IMR-90 (cell line): ENCODE measurements at regions not wholly inside any gene's neighbourhood (a gene's known extent, or its start where the extent isn't known, plus 50 kb on each side); places are given as distances from the start of the nearest gene placed in this dataset.

Source experiments
- ATAC-seq: fragments of 200-7000 bp; cut with Tn5 transposase; 2 replicates; pipeline ENCODE4 v1.9.1; 2020; ENCODE audit warnings: low read depth, mild to moderate bottlenecking, moderate library complexity
- BruUV-seq: library from RNA; stranded (reverse); fragments of 400-500 nt; replicated peaks from 2 replicates; lab custom pipeline; 2021; lab: Mats Ljungman, UMichigan
- CTCF ChIA-PET: fragments of 300-600 bp; formaldehyde crosslinking; extraction: SDS; loops from one replicate; lab custom pipeline; 2021; ENCODE audit warnings: antibody characterized with exemption; lab: Yijun Ruan, JAX
- POLR2A ChIA-PET: fragments of 300-600 bp; sonication (Branson Sonifier 250); formaldehyde crosslinking; loops from one replicate; lab custom pipeline; 2022; ENCODE audit warnings: antibody characterized with exemption; ENCODE audit not compliant: unreplicated experiment; lab: Charles Lee
- DNase-seq: peaks from one replicate; pipeline ENCODE4 v3.0.0; 2013
- H2AFZ ChIP-seq: replicated peaks from 2 replicates; pipeline ENCODE3; 2013; ENCODE audit warnings: low read length, mild to moderate bottlenecking; ENCODE audit not compliant: poor library complexity
- H2AK5ac ChIP-seq: 2 replicates; pipeline ENCODE4 v1.6.1; 2013; ENCODE audit warnings: low read depth, low read length, inconsistent platforms
- H2AK9ac ChIP-seq: replicated peaks from 2 replicates; pipeline ENCODE3; 2013; ENCODE audit warnings: mild to moderate bottlenecking, low read depth, low read length, moderate library complexity; ENCODE audit not compliant: poor library complexity
- H2BK120ac ChIP-seq: 2 replicates; pipeline ENCODE4 v1.6.1; 2013; ENCODE audit warnings: low read depth, low read length, inconsistent platforms
- H2BK15ac ChIP-seq: 3 replicates; pipeline ENCODE4 v1.6.1; 2013; ENCODE audit warnings: low read depth, low read length, inconsistent platforms
- H2BK20ac ChIP-seq: 2 replicates; pipeline ENCODE4 v1.6.1; 2013; ENCODE audit warnings: low read depth, mild to moderate bottlenecking, inconsistent platforms, low read length, moderate library complexity
- H2BK5ac ChIP-seq: 2 replicates; pipeline ENCODE4 v1.6.1; 2013; ENCODE audit warnings: mild to moderate bottlenecking, low read depth, low read length, inconsistent platforms; ENCODE audit not compliant: poor library complexity, severe bottlenecking
- H3K14ac ChIP-seq: replicated peaks from 2 replicates; pipeline ENCODE4 v1.6.1; 2013; ENCODE audit warnings: low read depth, low read length, inconsistent platforms
- H3K18ac ChIP-seq: 2 replicates; pipeline ENCODE4 v1.6.1; 2013; ENCODE audit warnings: low read depth, low read length, control low read depth
- H3K23ac ChIP-seq: 2 replicates; pipeline ENCODE4 v1.6.1; 2013; ENCODE audit warnings: low read depth, low read length, inconsistent platforms
- H3K27ac ChIP-seq: 2 replicates; pipeline ENCODE4 v1.5.1; 2013; ENCODE audit warnings: mild to moderate bottlenecking, control low read depth, low read length; ENCODE audit not compliant: insufficient read depth
- H3K27me3 ChIP-seq: 2 replicates; pipeline ENCODE4 v1.6.1; 2013; ENCODE audit warnings: low read length; ENCODE audit not compliant: control insufficient read depth, insufficient read depth
- H3K36me3 ChIP-seq: 2 replicates; pipeline ENCODE4 v1.6.1; 2013; ENCODE audit warnings: low read length, mixed read lengths; ENCODE audit not compliant: control insufficient read depth, insufficient read depth
- H3K4ac ChIP-seq: 2 replicates; pipeline ENCODE4 v1.6.1; 2013; ENCODE audit warnings: low read depth, low read length, inconsistent platforms
- H3K4me1 ChIP-seq: 2 replicates; pipeline ENCODE4 v1.6.1; 2013; ENCODE audit warnings: low read length, mixed read lengths; ENCODE audit not compliant: control insufficient read depth, insufficient read depth
- H3K4me2 ChIP-seq: 2 replicates; pipeline ENCODE4 v1.6.1; 2013; ENCODE audit warnings: low read depth, mild to moderate bottlenecking, control low read depth, low read length, moderate library complexity
- H3K4me3 ChIP-seq: 2 replicates; pipeline ENCODE4 v1.5.1; 2013; ENCODE audit warnings: low read depth, mild to moderate bottlenecking, control low read depth, low read length, moderate library complexity; ENCODE audit not compliant: insufficient read depth
- H3K56ac ChIP-seq: 2 replicates; pipeline ENCODE4 v1.6.1; 2013; ENCODE audit warnings: low read length, inconsistent platforms; ENCODE audit not compliant: insufficient read depth; ENCODE audit errors: extremely low read depth
- H3K79me1 ChIP-seq, 2 experiments: 2 replicates each; pipeline ENCODE4 v1.6.1; 2013; ENCODE audit warnings: low read length in 2 of 2, inconsistent platforms in 1 of 2, low read depth in 1 of 2
- H3K9ac ChIP-seq: 2 replicates; pipeline ENCODE4 v1.6.1; 2013; ENCODE audit warnings: low read depth, low read length, control low read depth
- H3K9me1 ChIP-seq: 2 replicates; pipeline ENCODE4 v1.6.1; 2013; ENCODE audit warnings: low read length, inconsistent platforms; ENCODE audit not compliant: insufficient read depth
- H3K9me3 ChIP-seq: 2 replicates; pipeline ENCODE4 v1.6.1; 2013; ENCODE audit warnings: low read length; ENCODE audit not compliant: control insufficient read depth, insufficient read depth
- H4K20me1 ChIP-seq: 2 replicates; pipeline ENCODE4 v1.6.1; 2013; ENCODE audit warnings: low read length, inconsistent platforms; ENCODE audit not compliant: insufficient read depth
- H4K5ac ChIP-seq: 2 replicates; pipeline ENCODE4 v1.6.1; 2013; ENCODE audit warnings: mild to moderate bottlenecking, low read depth, low read length, control low read depth
- H4K8ac ChIP-seq, 2 experiments: 2 replicates each; pipeline ENCODE4 v1.6.1; 2013; ENCODE audit warnings: low read depth in 2 of 2, low read length in 2 of 2, control low read depth in 1 of 2, inconsistent platforms in 1 of 2
- H4K91ac ChIP-seq: 2 replicates; pipeline ENCODE4 v1.6.1; 2013; ENCODE audit warnings: low read depth, low read length, inconsistent platforms; ENCODE audit not compliant: insufficient read depth
- CEBPB ChIP-seq: IDR thresholded peaks from 2 replicates; pipeline ENCODE4 v1.6.1; 2012; ENCODE audit warnings: low read depth, low read length, improper control_type of control experiment
- CTCF ChIP-seq: conservative IDR thresholded peaks from 2 replicates; pipeline ENCODE4 v1.5.1; 2012; ENCODE audit warnings: mild to moderate bottlenecking, low read depth, low read length, improper control_type of control experiment
- ELK1 ChIP-seq: fragments of 150-350 bp; IDR thresholded peaks from 2 replicates; pipeline ENCODE4 v1.6.1; 2016; ENCODE audit warnings: low read depth, mild to moderate bottlenecking, low read length, moderate library complexity, borderline replicate concordance
- FOS ChIP-seq: fragments of 150-350 bp; IDR thresholded peaks from 2 replicates; pipeline ENCODE4 v1.6.1; 2016; ENCODE audit warnings: low read depth, low read length
- MAFK ChIP-seq: IDR thresholded peaks from 2 replicates; pipeline ENCODE4 v1.6.1; 2012; ENCODE audit warnings: low read depth, low read length, improper control_type of control experiment
- MAZ ChIP-seq: IDR thresholded peaks from 2 replicates; pipeline ENCODE4 v1.6.1; 2012; ENCODE audit warnings: low read depth, mild to moderate bottlenecking, low read length, improper control_type of control experiment, moderate library complexity, borderline replicate concordance
- MXI1 ChIP-seq: IDR thresholded peaks from 2 replicates; pipeline ENCODE4 v1.6.1; 2012; ENCODE audit warnings: low read depth, mild to moderate bottlenecking, low read length, moderate library complexity, borderline replicate concordance
- RAD21 ChIP-seq: IDR thresholded peaks from 2 replicates; pipeline ENCODE4 v1.6.1; 2012; ENCODE audit warnings: low read length, improper control_type of control experiment
- RFX5 ChIP-seq: IDR thresholded peaks from 2 replicates; pipeline ENCODE4 v1.8.0; 2012; ENCODE audit warnings: low read depth, mild to moderate bottlenecking, low read length, moderate library complexity
- WGBS, 2 experiments: methylation state at CpG; one replicate each; pipeline versions ENCODE4 v1.1.5 to v1.1.7; 2013; ENCODE audit warnings: missing lambda C conversion rate in 2 of 2; ENCODE audit not compliant: insufficient read length in 1 of 2; ENCODE audit errors: extremely low coverage in 2 of 2; 5-methylcytosine and 5-hydroxymethylcytosine counted together
- dilution Hi-C: fragments of 300-500 bp; cut with HindIII; formaldehyde crosslinking; loops from one replicate; pipeline ENCODE4 v1.14.3; 2018; ENCODE audit warnings: low sequenced_read_pairs; ENCODE audit not compliant: unreplicated experiment
- in situ Hi-C: fragments of 300-500 bp; cut with MboI; formaldehyde crosslinking; loops from 3 replicates; pipeline ENCODE4 v1.14.3; 2019; ENCODE audit warnings: low sequenced_read_pairs, inconsistent platforms, mixed read lengths
- intact Hi-C: fragments of 100-400 bp; cut with micrococcal nuclease; formaldehyde crosslinking; loops from 2 replicates; pipeline ENCODE4 v1.10.0; 2022

GRCh38 chr6:122141246-122141645, 258.2 kb upstream of the HSF2 start:
- intact Hi-C loops, result loop anchor here (5.0 kb wide), 1 partner anchor 44 kb away; no protein-coding TSS in a partner anchor

More at GRCh38 chr6:122141246-122141645, 258.2 kb upstream of the HSF2 start:
- Histone ChIP-seq H2BK15ac (no peak overlapping the region), H2AFZ (no peak overlapping the region), H3K36me3 (no peaks in the 10 kb centered on the region), H3K4me2 (no peak overlapping the region), H3K18ac (no peak overlapping the region), H3K56ac (no peak overlapping the region), H3K4me3 (no peak overlapping the region), H3K9me1 (no peaks in the 10 kb centered on the region), H3K9me3 (no peaks in the 10 kb centered on the region), H2AK9ac (no peak overlapping the region), H3K27ac (no peak overlapping the region), H2BK20ac (no peak overlapping the region), H3K23ac (no peak overlapping the region), H4K5ac (no peak overlapping the region), H4K8ac (no peak overlapping the region), H4K91ac (no peak overlapping the region), H2BK5ac (no peak overlapping the region), H3K14ac (no peak overlapping the region), H3K4ac (no peak overlapping the region), H3K9ac (no peak overlapping the region), H4K20me1 (no peaks in the 10 kb centered on the region), H3K79me1 (no peaks in the 10 kb centered on the region), H2AK5ac (no peak overlapping the region), H2BK120ac (no peak overlapping the region), H3K27me3 (no peaks in the 10 kb centered on the region), H3K4me1 (no peaks in the 10 kb centered on the region)
- dilution Hi-C loops, result no loop called here
- no CpG with 5 or more reads among the region's 2 CpGs for WGBS, 2 experiments
- ChIA-PET POLR2A (no interaction called here), CTCF (no interaction called here)
- in situ Hi-C loops, result no loop called here
- no TSS peak for BruUV-seq
- no peak for TF ChIP-seq MAZ
- TF ChIP-seq RAD21, result no peak
- TF ChIP-seq CEBPB, result no peak
- TF ChIP-seq ELK1, result no peak
- no peak for TF ChIP-seq FOS
- no peak for TF ChIP-seq MAFK
- TF ChIP-seq MXI1, result no peak
- TF ChIP-seq CTCF, result no peak
- TF ChIP-seq RFX5, result no peak
- DNase-seq (no peak), ATAC-seq (no peak)
